WERI-Rb-1 (cell line): ENCODE measurements at regions not wholly inside any gene's neighbourhood (a gene's known extent, or its start where the extent isn't known, plus 50 kb on each side); places are given as distances from the start of the nearest gene placed in this dataset.

ENCODE experiments used
- DNase-seq: peaks from one replicate; pipeline ENCODE4 v3.0.0-alpha.2; 2020
- H3K27ac ChIP-seq: fragments of 250-450 bp; sonication (Bioruptor Pico); 2 replicates; pipeline ENCODE4 v1.5.1; 2020; ENCODE audit warnings: mild to moderate bottlenecking, moderate library complexity
- H3K27me3 ChIP-seq: fragments of 250-450 bp; sonication (Bioruptor Pico); 2 replicates; pipeline ENCODE4 v1.5.1; 2021; ENCODE audit warnings: mild to moderate bottlenecking, low read depth, moderate library complexity; ENCODE audit not compliant: insufficient read depth, severe bottlenecking
- H3K36me3 ChIP-seq: fragments of 250-450 bp; sonication (Bioruptor Pico); 2 replicates; pipeline ENCODE4 v1.5.1; 2020; ENCODE audit warnings: mild to moderate bottlenecking, moderate library complexity
- H3K4me3 ChIP-seq: 2 replicates; pipeline ENCODE4 v1.5.1; 2011; ENCODE audit warnings: low read depth, mild to moderate bottlenecking, control low read depth, low read length
- H3K9me3 ChIP-seq: fragments of 250-450 bp; sonication (Bioruptor Pico); 2 replicates; pipeline ENCODE4 v1.5.1; 2021; ENCODE audit warnings: mild to moderate bottlenecking, moderate library complexity; ENCODE audit not compliant: severe bottlenecking
- CTCF ChIP-seq: IDR thresholded peaks from 2 replicates; pipeline ENCODE4 v1.5.1; 2011; ENCODE audit warnings: low read depth, mild to moderate bottlenecking, control low read depth, inconsistent platforms, low read length

- peaks cover 40% of the 10 kb centered on the region for H3K27me3 ChIP-seq
- no peaks in the 10 kb centered on the region for H3K9me3 ChIP-seq
- no peak overlapping the region for H3K4me3 ChIP-seq
- DNase-seq = no peak
- H3K36me3 ChIP-seq = no peaks in the 10 kb centered on the region
- no peak overlapping the region for H3K27ac ChIP-seq
- no peak for TF ChIP-seq CTCF
These were observed 477.3 kb downstream of the GABRG2 start for GRCh38 chr5:162544905-162545304.

GRCh38 chr5:162550236-162550635 lies 482.7 kb downstream of the GABRG2 start:
- no peak overlapping the region for H3K27ac ChIP-seq

GRCh38 chr5:162558120-162558519 lies 490.5 kb downstream of the GABRG2 start:
- no peak overlapping the region for H3K27ac ChIP-seq
- H3K4me3 ChIP-seq = no peak overlapping the region
- no peak for TF ChIP-seq CTCF
- no peak for DNase-seq
- H3K27me3 ChIP-seq = peaks cover 17% of the 10 kb centered on the region
- H3K9me3 ChIP-seq = no peaks in the 10 kb centered on the region
- no peaks in the 10 kb centered on the region for H3K36me3 ChIP-seq

More at GRCh38 chr5:162550236-162550635, 482.7 kb downstream of the GABRG2 start:
- DNase-seq = no peak
- Histone ChIP-seq H3K9me3 (no peaks in the 10 kb centered on the region), H3K4me3 (no peak overlapping the region), H3K36me3 (no peaks in the 10 kb centered on the region), H3K27me3 (peaks cover 40% of the 10 kb centered on the region)
- no peak for TF ChIP-seq CTCF

GRCh38 chr5:162567644-162568043 lies 500.1 kb downstream of the GABRG2 start:
- H3K9me3 ChIP-seq = no peaks in the 10 kb centered on the region
- no peak overlapping the region for H3K4me3 ChIP-seq
- DNase-seq = no peak
- H3K27me3 ChIP-seq = peaks cover 35% of the 10 kb centered on the region
- no peak overlapping the region for H3K27ac ChIP-seq
- TF ChIP-seq CTCF = no peak
- H3K36me3 ChIP-seq = no peaks in the 10 kb centered on the region

- no peak for TF ChIP-seq CTCF
- no peaks in the 10 kb centered on the region for H3K9me3 ChIP-seq
- no peak overlapping the region for H3K27ac ChIP-seq
- peaks cover 36% of the 10 kb centered on the region for H3K27me3 ChIP-seq
- no peak overlapping the region for H3K4me3 ChIP-seq
- H3K36me3 ChIP-seq = no peaks in the 10 kb centered on the region
- no peak for DNase-seq
These were observed 506.2 kb downstream of the GABRG2 start for GRCh38 chr5:162573758-162574157.

- no peak for TF ChIP-seq CTCF
- peaks cover 13% of the 10 kb centered on the region for H3K27me3 ChIP-seq
- H3K9me3 ChIP-seq = no peaks in the 10 kb centered on the region
- no peaks in the 10 kb centered on the region for H3K36me3 ChIP-seq
- H3K27ac ChIP-seq = no peak overlapping the region
- H3K4me3 ChIP-seq = no peak overlapping the region
- DNase-seq = no peak
These were observed 524.2 kb downstream of the GABRG2 start for GRCh38 chr5:162591724-162592123.
